ENCODE measurements at regions not wholly inside any gene's neighbourhood (a gene's known extent, or its start where the extent isn't known, plus 50 kb on each side); places are given as distances from the start of the nearest gene placed in this dataset.

GRCh38 chr2:777546-777945, 100.3 kb upstream of the TMEM18 start:
- Histone ChIP-seq H3K27ac (ENCODE audit: low read depth) (no peak overlapping the region), H3K36me3 (ENCODE audit: insufficient read depth) (no peaks in the 10 kb centered on the region), H4K20me1 (replicated peaks; ENCODE audit: insufficient read depth) (no peaks in the 10 kb centered on the region), H3F3A (replicated peaks; ENCODE audit: low read depth) (no peaks in the 10 kb centered on the region), H2AFZ (no peak overlapping the region), H3K9me2 (ENCODE audit: insufficient read depth) (no peaks in the 10 kb centered on the region), H3K4me2 (no peak overlapping the region), H3K79me2 (replicated peaks; ENCODE audit: insufficient read depth) (no peaks in the 10 kb centered on the region), H3K4me1 (ENCODE audit: insufficient read depth) (peaks cover 31% of the 10 kb centered on the region), H3K4me3 (no peak overlapping the region), H3K27me3 (ENCODE audit: insufficient read depth) (no peaks in the 10 kb centered on the region)
- H3K27ac Mint-ChIP-seq: no peak overlapping the region
- no peak overlapping the region for H3K4me3 Mint-ChIP-seq
- TF ChIP-seq CTCF (conservative IDR thresholded peaks at IDR 0.05; ENCODE audit: low read depth in 2 of 2): no peak
- TF ChIP-seq ZNF462 (CRISPR knock-in tag; IDR thresholded peaks at IDR 0.05): no peak
- no peak for TF ChIP-seq ETS1 (IDR thresholded peaks at IDR 0.05)
- H3K27me3 Mint-ChIP-seq (ENCODE audit: insufficient read depth, low read depth, poor library complexity): peaks cover 4% of the 10 kb centered on the region
- peaks cover 48% of the 10 kb centered on the region for H3K4me1 Mint-ChIP-seq
- H3K9me3 Mint-ChIP-seq: no peaks in the 10 kb centered on the region
- no peaks in the 10 kb centered on the region; the same call in 2 of the 3 replicates for H3K36me3 Mint-ChIP-seq (ENCODE audit: low read depth)
- ATAC-seq (no peak), DNase-seq (ENCODE audit: low spot score) (no peak)

Measured in GM23338 (cell line).